ENCODE measurements at regions not wholly inside any gene's neighbourhood (a gene's known extent, or its start where the extent isn't known, plus 50 kb on each side); places are given as distances from the start of the nearest gene placed in this dataset.

DNA sequence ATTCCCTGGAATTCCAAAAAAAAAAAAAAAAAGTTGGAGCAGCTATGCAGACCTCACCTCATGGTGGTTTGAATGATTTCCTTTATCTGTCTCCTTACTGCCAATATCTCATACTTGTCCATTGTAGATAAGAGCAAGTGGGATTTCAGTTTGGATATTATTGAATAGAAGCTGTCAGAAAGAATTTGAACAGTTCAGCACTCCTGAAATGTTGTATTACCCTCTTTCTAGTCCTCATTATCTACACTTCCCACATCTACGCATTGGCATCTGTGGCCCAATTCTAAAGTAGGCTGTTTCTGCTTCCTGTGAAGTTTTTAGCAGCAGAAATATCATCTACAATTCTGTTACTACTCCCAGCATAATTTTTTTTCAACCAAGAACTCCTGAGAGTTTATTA lies 68.2 kb upstream of the KHDRBS2 start:
- Histone ChIP-seq H3K27me3 (ENCODE audit: control insufficient read depth, insufficient read depth, low read length) (no peaks in the 10 kb centered on the region), H3K36me3 (ENCODE audit: control insufficient read depth, insufficient read depth, low read length) (no peaks in the 10 kb centered on the region), H3K4me3 (ENCODE audit: low read depth, low read length) (no peak overlapping the region)
- TF ChIP-seq, protein P1, sequence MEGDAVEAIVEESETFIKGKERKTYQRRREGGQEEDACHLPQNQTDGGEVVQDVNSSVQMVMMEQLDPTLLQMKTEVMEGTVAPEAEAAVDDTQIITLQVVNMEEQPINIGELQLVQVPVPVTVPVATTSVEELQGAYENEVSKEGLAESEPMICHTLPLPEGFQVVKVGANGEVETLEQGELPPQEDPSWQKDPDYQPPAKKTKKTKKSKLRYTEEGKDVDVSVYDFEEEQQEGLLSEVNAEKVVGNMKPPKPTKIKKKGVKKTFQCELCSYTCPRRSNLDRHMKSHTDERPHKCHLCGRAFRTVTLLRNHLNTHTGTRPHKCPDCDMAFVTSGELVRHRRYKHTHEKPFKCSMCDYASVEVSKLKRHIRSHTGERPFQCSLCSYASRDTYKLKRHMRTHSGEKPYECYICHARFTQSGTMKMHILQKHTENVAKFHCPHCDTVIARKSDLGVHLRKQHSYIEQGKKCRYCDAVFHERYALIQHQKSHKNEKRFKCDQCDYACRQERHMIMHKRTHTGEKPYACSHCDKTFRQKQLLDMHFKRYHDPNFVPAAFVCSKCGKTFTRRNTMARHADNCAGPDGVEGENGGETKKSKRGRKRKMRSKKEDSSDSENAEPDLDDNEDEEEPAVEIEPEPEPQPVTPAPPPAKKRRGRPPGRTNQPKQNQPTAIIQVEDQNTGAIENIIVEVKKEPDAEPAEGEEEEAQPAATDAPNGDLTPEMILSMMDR (IDR thresholded peaks at IDR 0.05; ENCODE audit: insufficient read depth, low read length, severe bottlenecking), result no peak
- FAIRE-seq (no peak), DNase-seq (ENCODE audit: low read depth) (no peak)

DNA sequence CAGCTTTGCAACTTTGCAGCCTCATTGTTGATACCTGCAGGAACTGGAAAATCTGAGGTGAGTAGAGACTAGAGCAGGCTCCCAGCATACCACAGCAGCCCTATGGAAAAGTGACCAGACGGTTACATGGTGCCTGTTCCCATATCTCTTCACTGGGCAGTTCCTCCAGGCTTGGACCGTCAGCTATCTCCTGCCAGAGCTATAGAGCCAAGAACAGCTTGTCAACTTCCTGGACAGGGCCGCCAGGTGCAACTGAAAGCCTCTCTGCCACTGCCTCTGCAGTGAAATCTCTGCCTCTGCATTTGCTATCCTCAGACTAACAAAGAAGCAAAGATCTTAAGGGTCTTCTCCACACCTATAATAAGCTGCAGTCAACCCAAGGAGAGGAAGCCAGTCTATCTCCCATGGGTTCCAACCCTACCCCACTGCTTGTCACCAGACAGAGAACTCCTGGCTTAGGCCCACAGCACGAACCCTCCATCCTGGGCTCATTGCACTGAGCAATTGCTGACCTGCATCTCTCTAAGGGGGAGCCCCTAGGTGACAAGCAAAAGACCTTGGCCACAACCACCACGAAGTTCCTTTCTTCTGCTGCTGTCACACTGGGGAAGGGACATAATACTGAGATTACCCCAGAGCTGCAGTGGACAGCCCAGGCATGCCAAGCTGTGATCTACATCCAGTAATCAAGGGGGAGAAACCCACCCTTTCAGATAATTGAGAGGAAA lies 60.1 kb upstream of the KHDRBS2 start:
- TF ChIP-seq, protein P1 (IDR thresholded peaks at IDR 0.05; ENCODE audit: insufficient read depth, low read length, severe bottlenecking), result no peak
- FAIRE-seq, result no peak
- Histone ChIP-seq H3K36me3 (ENCODE audit: control insufficient read depth, insufficient read depth, low read length) (no peaks in the 10 kb centered on the region), H3K27me3 (ENCODE audit: control insufficient read depth, insufficient read depth, low read length) (no peaks in the 10 kb centered on the region), H3K4me3 (ENCODE audit: low read depth, low read length) (no peak overlapping the region)
- DNase-seq (ENCODE audit: low read depth), result no peak

DNA sequence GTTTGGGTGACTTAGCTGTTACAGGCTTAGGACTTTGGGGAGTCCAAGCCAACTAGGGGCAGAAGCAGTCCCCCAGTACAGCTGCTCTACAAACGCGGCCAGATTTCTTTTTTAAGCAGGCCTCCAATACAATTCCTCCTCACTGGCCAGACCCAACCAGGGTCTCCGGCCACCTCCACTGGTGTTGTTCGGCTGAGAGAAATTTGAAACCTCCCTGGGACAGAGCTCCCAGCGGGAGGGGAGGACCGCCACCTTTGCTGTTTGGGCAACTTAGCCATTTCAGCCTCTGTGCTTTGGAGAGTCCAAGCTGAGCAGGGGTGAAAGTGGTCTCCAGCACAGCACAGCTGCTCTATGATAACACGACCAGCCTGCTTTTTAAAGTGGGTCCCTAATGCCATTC lies 59.4 kb upstream of the KHDRBS2 start:
- no peaks in the 10 kb centered on the region for H3K36me3 ChIP-seq (ENCODE audit: control insufficient read depth, insufficient read depth, low read length)
- no peaks in the 10 kb centered on the region for H3K27me3 ChIP-seq (ENCODE audit: control insufficient read depth, insufficient read depth, low read length)
- FAIRE-seq (no peak), DNase-seq (ENCODE audit: low read depth) (no peak)
- H3K4me3 ChIP-seq (ENCODE audit: low read depth, low read length), result no peak overlapping the region
- TF ChIP-seq, protein P1 (IDR thresholded peaks at IDR 0.05; ENCODE audit: insufficient read depth, low read length, severe bottlenecking), result no peak

DNA sequence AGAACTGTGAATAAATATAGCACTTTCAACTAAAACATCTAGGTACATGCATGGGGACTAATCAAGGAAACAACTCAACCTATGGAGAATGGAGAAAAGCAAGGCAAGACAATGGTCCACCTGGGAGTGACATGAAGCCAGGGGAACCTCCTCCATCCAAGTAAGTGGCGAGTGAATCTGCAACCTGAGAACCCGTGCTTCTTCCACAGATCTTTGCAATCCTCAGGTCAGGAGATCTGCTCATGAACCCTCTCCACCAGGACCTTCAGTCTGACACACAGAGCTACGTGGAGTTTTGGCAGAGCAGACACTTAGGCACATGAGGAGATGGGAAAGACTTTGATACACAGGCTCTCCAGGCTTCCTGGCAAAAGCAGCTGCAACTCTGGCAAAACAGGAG lies 58.8 kb upstream of the KHDRBS2 start:
- DNase-seq (ENCODE audit: low read depth), result no peak
- FAIRE-seq, result no peak
- no peaks in the 10 kb centered on the region for H3K36me3 ChIP-seq (ENCODE audit: control insufficient read depth, insufficient read depth, low read length)
- TF ChIP-seq, protein P1 (IDR thresholded peaks at IDR 0.05; ENCODE audit: insufficient read depth, low read length, severe bottlenecking), result no peak
- no peaks in the 10 kb centered on the region for H3K27me3 ChIP-seq (ENCODE audit: control insufficient read depth, insufficient read depth, low read length)
- no peak overlapping the region for H3K4me3 ChIP-seq (ENCODE audit: low read depth, low read length)

DNA sequence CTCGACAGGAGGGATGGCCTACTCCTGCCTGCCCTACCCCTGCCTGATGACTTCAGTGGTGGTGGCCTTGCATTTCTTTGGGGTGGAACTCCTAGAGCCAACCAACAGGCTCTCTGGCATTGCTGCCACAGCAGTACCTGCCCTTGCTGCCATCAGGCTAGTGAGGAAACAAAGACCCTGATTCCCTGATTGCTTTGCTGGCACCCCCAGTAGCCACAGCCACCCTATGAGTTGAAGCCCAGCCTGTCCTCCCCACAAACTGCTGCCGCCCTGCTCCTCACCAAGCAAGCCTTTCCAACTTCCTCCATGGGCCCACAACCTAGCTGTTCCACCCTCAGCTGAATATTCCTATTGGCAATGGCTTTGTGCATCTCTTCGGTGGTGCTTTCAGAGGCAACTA lies 52.5 kb upstream of the KHDRBS2 start:
- no peaks in the 10 kb centered on the region for H3K36me3 ChIP-seq (ENCODE audit: control insufficient read depth, insufficient read depth, low read length)
- H3K27me3 ChIP-seq (ENCODE audit: control insufficient read depth, insufficient read depth, low read length), result no peaks in the 10 kb centered on the region
- no peak overlapping the region for H3K4me3 ChIP-seq (ENCODE audit: low read depth, low read length)
- TF ChIP-seq, protein P1 (IDR thresholded peaks at IDR 0.05; ENCODE audit: insufficient read depth, low read length, severe bottlenecking), result no peak
- FAIRE-seq (no peak), DNase-seq (ENCODE audit: low read depth) (no peak)

All from bronchial epithelial cell (primary cell).